H9 (cell line): ENCODE measurements at regions not wholly inside any gene's neighbourhood (a gene's known extent, or its start where the extent isn't known, plus 50 kb on each side); places are given as distances from the start of the nearest gene placed in this dataset.

Experiments
- DNase-seq: peaks from one replicate; pipeline ENCODE4 v3.0.0-alpha.2; 2017
- H2AFZ ChIP-seq: one replicate; pipeline ENCODE4 v1.6.1; 2013; ENCODE audit warnings: mild to moderate bottlenecking, low read length, control low read depth, moderate library complexity
- H2AK5ac ChIP-seq: 2 replicates; pipeline ENCODE4 v1.6.1; 2013; ENCODE audit warnings: low read length, control low read depth, mixed read lengths; ENCODE audit not compliant: insufficient read length
- H2BK120ac ChIP-seq: one replicate; pipeline ENCODE4 v1.6.1; 2013; ENCODE audit warnings: low read depth, mild to moderate bottlenecking, low read length, control low read depth, inconsistent platforms; ENCODE audit not compliant: poor library complexity, severe bottlenecking
- H2BK12ac ChIP-seq: 2 replicates; pipeline ENCODE4 v1.6.1; 2013; ENCODE audit warnings: low read length, control low read depth, mixed read lengths, low read depth; ENCODE audit not compliant: insufficient read length
- H2BK15ac ChIP-seq: 2 replicates; pipeline ENCODE4 v1.6.1; 2013; ENCODE audit warnings: low read depth, low read length, control low read depth
- H2BK20ac ChIP-seq: one replicate; pipeline ENCODE4 v1.6.1; 2013; ENCODE audit warnings: low read depth, mild to moderate bottlenecking, low read length, control low read depth, inconsistent platforms; ENCODE audit not compliant: poor library complexity, severe bottlenecking
- H2BK5ac ChIP-seq: 2 replicates; pipeline ENCODE4 v1.6.1; 2013; ENCODE audit warnings: low read length, control low read depth, mixed read lengths; ENCODE audit not compliant: insufficient read length
- H3K14ac ChIP-seq: 2 replicates; pipeline ENCODE4 v1.6.1; 2013; ENCODE audit warnings: low read length, control low read depth; ENCODE audit not compliant: insufficient read depth
- H3K18ac ChIP-seq: 2 replicates; pipeline ENCODE4 v1.6.1; 2013; ENCODE audit warnings: low read depth, mild to moderate bottlenecking, mixed read lengths, low read length, control low read depth; ENCODE audit not compliant: insufficient read length
- H3K23ac ChIP-seq: 2 replicates; pipeline ENCODE4 v1.6.1; 2013; ENCODE audit warnings: low read length, control low read depth, mixed read lengths, low read depth; ENCODE audit not compliant: insufficient read length
- H3K23me2 ChIP-seq: 2 replicates; pipeline ENCODE4 v1.6.1; 2013; ENCODE audit warnings: low read depth, mild to moderate bottlenecking, mixed read lengths, low read length, control low read depth; ENCODE audit not compliant: insufficient read length, poor library complexity, severe bottlenecking
- H3K27ac ChIP-seq: 2 replicates; pipeline ENCODE4 v1.5.1; 2013; ENCODE audit warnings: low read length, control low read depth, mixed read lengths, low read depth; ENCODE audit not compliant: insufficient read length
- H3K27me3 ChIP-seq: 2 replicates; pipeline ENCODE4 v1.6.1; 2013; ENCODE audit warnings: low read length, control low read depth, inconsistent platforms; ENCODE audit not compliant: insufficient read depth
- H3K4ac ChIP-seq: 2 replicates; pipeline ENCODE4 v1.6.1; 2013; ENCODE audit warnings: low read depth, mild to moderate bottlenecking, control low read depth, inconsistent platforms, low read length, moderate library complexity
- H3K4me1 ChIP-seq: 2 replicates; pipeline ENCODE4 v1.6.1; 2013; ENCODE audit warnings: low read length, control low read depth, inconsistent platforms; ENCODE audit not compliant: insufficient read depth
- H3K4me2 ChIP-seq: 2 replicates; pipeline ENCODE4 v1.6.1; 2013; ENCODE audit warnings: low read length, control low read depth, mixed read lengths; ENCODE audit not compliant: insufficient read length, insufficient read depth
- H3K56ac ChIP-seq: 2 replicates; pipeline ENCODE4 v1.6.1; 2013; ENCODE audit warnings: low read depth, mild to moderate bottlenecking, mixed read lengths, low read length, control low read depth; ENCODE audit not compliant: insufficient read length
- H3K79me1 ChIP-seq: 2 replicates; pipeline ENCODE4 v1.6.1; 2013; ENCODE audit warnings: low read depth, mild to moderate bottlenecking, moderate library complexity, low read length, control low read depth, inconsistent platforms; ENCODE audit not compliant: insufficient read depth, poor library complexity, severe bottlenecking
- H3K79me2 ChIP-seq: 2 replicates; pipeline ENCODE4 v1.6.1; 2013; ENCODE audit warnings: low read length, control low read depth, inconsistent platforms; ENCODE audit not compliant: insufficient read depth
- H3K9ac ChIP-seq: 2 replicates; pipeline ENCODE4 v1.6.1; 2013; ENCODE audit warnings: low read length, control low read depth, mixed read lengths; ENCODE audit not compliant: insufficient read length; ENCODE audit errors: extremely low read depth
- H3K9me3 ChIP-seq: one replicate; pipeline ENCODE4 v1.6.1; 2013; ENCODE audit warnings: low read depth, low read length, inconsistent platforms; ENCODE audit not compliant: control insufficient read depth
- H3T11ph ChIP-seq: one replicate; pipeline ENCODE4 v1.6.1; 2013; ENCODE audit warnings: mild to moderate bottlenecking, low read length, control low read depth, inconsistent platforms
- H4K20me1 ChIP-seq: one replicate; pipeline ENCODE4 v1.6.1; 2013; ENCODE audit not compliant: control insufficient read depth, insufficient read length, insufficient read depth
- H4K5ac ChIP-seq: 2 replicates; pipeline ENCODE4 v1.6.1; 2013; ENCODE audit warnings: low read depth, mild to moderate bottlenecking, mixed read lengths, low read length, control low read depth; ENCODE audit not compliant: insufficient read length
- H4K8ac ChIP-seq: replicated peaks from 2 replicates; pipeline ENCODE4 v1.6.1; 2013; ENCODE audit warnings: low read length, control low read depth, mixed read lengths, low read depth; ENCODE audit not compliant: insufficient read length
- H4K91ac ChIP-seq: 2 replicates; pipeline ENCODE4 v1.6.1; 2013; ENCODE audit warnings: low read depth, mild to moderate bottlenecking, moderate library complexity, mixed read lengths, low read length, control low read depth; ENCODE audit not compliant: insufficient read length
- H3K27ac Mint-ChIP-seq, 3 experiments: 2 replicates in 2 of 3; 3 replicates in 1 of 3; pipeline ENCODE4 v1.8.0; 2020 to 2021; ENCODE audit warnings: mixed read lengths in 3 of 3, mild to moderate bottlenecking in 1 of 3, moderate library complexity in 1 of 3
- H3K27me3 Mint-ChIP-seq: 2 replicates; pipeline ENCODE4 v1.8.0; 2021; ENCODE audit warnings: low read depth, mild to moderate bottlenecking, moderate library complexity, mixed read lengths
- H3K36me3 Mint-ChIP-seq, 3 experiments: 2 replicates in 2 of 3; 3 replicates in 1 of 3; pipeline ENCODE4 v1.8.0; 2020 to 2021; ENCODE audit warnings: low read depth in 3 of 3, mixed read lengths in 3 of 3; ENCODE audit not compliant: insufficient read depth in 1 of 3
- H3K4me1 Mint-ChIP-seq, 2 experiments: 2 replicates each; pipeline ENCODE4 v1.8.0; 2020; ENCODE audit warnings: mixed read lengths in 2 of 2
- H3K4me3 Mint-ChIP-seq, 2 experiments: 2 replicates in 1 of 2; 3 replicates in 1 of 2; pipeline ENCODE4 v1.8.0; 2020 to 2021; ENCODE audit warnings: mild to moderate bottlenecking in 2 of 2, mixed read lengths in 2 of 2, moderate library complexity in 1 of 2
- H3K9me3 Mint-ChIP-seq, 2 experiments: 2 replicates in 1 of 2; 3 replicates in 1 of 2; pipeline ENCODE4 v1.8.0; 2020; ENCODE audit warnings: mild to moderate bottlenecking in 2 of 2, mixed read lengths in 2 of 2, moderate library complexity in 1 of 2
- WGBS: extraction: QIAGEN DNeasy Blood & Tissue Kit; methylation state at CpG from one replicate; pipeline ENCODE4 v1.1.7; 2013; ENCODE audit warnings: missing lambda C conversion rate, low lambda C conversion rate, mixed read lengths; ENCODE audit not compliant: insufficient read length; ENCODE audit errors: extremely low coverage; 5-methylcytosine and 5-hydroxymethylcytosine counted together
- TF ChIP-seq, protein P1 (sequence below): fragments of 200-600 bp; sonication (generic); conservative IDR thresholded peaks from 3 replicates; pipeline ENCODE4 v1.8.0; 2021; ENCODE audit warnings: antibody characterized with exemption, mild to moderate bottlenecking

- no peaks in the 10 kb centered on the region for H3K9me3 ChIP-seq
- H4K20me1 ChIP-seq, result no peaks in the 10 kb centered on the region
- no peaks in the 10 kb centered on the region for H3K27me3 ChIP-seq
- H4K8ac ChIP-seq, result no peak overlapping the region
- no peaks in the 10 kb centered on the region for H3K23me2 ChIP-seq
- H3K56ac ChIP-seq, result no peak overlapping the region
- no peak overlapping the region for H2AK5ac ChIP-seq
- no peaks in the 10 kb centered on the region for H3K9me3 Mint-ChIP-seq
- H3K4me2 ChIP-seq, result no peak overlapping the region
- H3K9ac ChIP-seq, result no peak overlapping the region
- H3K27ac Mint-ChIP-seq, result no peak overlapping the region; a peak in 1 of 7 replicates
- WGBS, result no CpG with 5 or more reads among the region's 5 CpGs
- no peak overlapping the region for H3K14ac ChIP-seq
- H3K4me3 Mint-ChIP-seq, result no peak overlapping the region
- H3K79me1 ChIP-seq, result no peaks in the 10 kb centered on the region
- TF ChIP-seq, protein P1, sequence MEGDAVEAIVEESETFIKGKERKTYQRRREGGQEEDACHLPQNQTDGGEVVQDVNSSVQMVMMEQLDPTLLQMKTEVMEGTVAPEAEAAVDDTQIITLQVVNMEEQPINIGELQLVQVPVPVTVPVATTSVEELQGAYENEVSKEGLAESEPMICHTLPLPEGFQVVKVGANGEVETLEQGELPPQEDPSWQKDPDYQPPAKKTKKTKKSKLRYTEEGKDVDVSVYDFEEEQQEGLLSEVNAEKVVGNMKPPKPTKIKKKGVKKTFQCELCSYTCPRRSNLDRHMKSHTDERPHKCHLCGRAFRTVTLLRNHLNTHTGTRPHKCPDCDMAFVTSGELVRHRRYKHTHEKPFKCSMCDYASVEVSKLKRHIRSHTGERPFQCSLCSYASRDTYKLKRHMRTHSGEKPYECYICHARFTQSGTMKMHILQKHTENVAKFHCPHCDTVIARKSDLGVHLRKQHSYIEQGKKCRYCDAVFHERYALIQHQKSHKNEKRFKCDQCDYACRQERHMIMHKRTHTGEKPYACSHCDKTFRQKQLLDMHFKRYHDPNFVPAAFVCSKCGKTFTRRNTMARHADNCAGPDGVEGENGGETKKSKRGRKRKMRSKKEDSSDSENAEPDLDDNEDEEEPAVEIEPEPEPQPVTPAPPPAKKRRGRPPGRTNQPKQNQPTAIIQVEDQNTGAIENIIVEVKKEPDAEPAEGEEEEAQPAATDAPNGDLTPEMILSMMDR, result no peak
- H3K79me2 ChIP-seq, result no peaks in the 10 kb centered on the region
- H3K4ac ChIP-seq, result no peak overlapping the region
- no peak overlapping the region for H2BK12ac ChIP-seq
- no peak overlapping the region for H3K27ac ChIP-seq
- H2BK120ac ChIP-seq, result no peak overlapping the region
- H3K23ac ChIP-seq, result no peak overlapping the region
- H2BK20ac ChIP-seq, result no peak overlapping the region
- no peak overlapping the region for H4K5ac ChIP-seq
- no peaks in the 10 kb centered on the region for H3K36me3 Mint-ChIP-seq
- H3K18ac ChIP-seq, result no peak overlapping the region
- H3T11ph ChIP-seq, result no peak overlapping the region
- H3K4me1 Mint-ChIP-seq, result peaks cover 5% of the 10 kb centered on the region in 2 experiments
- no peak overlapping the region for H2BK15ac ChIP-seq
- H3K4me1 ChIP-seq, result no peaks in the 10 kb centered on the region
- H3K27me3 Mint-ChIP-seq, result no peaks in the 10 kb centered on the region
- no peak overlapping the region for H2AFZ ChIP-seq
- H2BK5ac ChIP-seq, result no peak overlapping the region
- no peak for DNase-seq
- H4K91ac ChIP-seq, result no peak overlapping the region
These were observed 244.3 kb downstream of the FAM170A start for GRCh38 chr5:119873611-119874010.
